GM12801 (cell line): ENCODE measurements at regions not wholly inside any gene's neighbourhood (a gene's known extent, or its start where the extent isn't known, plus 50 kb on each side); places are given as distances from the start of the nearest gene placed in this dataset.

Source experiments
- TF ChIP-seq, protein P1 (sequence below): IDR thresholded peaks from one replicate; pipeline ENCODE4 v1.5.1; 2011; ENCODE audit warnings: control low read depth; ENCODE audit not compliant: insufficient read length; ENCODE audit errors: extremely low read depth

DNA sequence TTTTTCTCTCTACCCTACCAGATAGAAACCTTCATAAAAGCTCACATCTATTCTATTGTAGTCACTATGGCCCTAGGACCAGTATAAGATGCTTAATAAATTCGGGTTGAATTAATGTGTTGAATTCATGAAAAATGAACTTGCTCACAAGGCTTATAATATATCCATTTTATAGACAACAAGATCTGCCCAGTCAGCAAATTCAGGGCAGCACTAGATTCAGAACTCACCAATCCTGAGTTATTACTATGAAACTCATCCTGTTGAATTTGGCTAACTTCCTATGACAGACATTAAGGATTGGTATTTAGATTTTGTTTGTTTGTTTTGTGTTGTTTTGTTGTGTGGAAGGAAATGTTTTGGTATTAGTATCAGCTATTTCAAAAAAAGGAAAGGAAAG, 143.6 kb upstream of the CCNG1 start:
- TF ChIP-seq, protein P1, sequence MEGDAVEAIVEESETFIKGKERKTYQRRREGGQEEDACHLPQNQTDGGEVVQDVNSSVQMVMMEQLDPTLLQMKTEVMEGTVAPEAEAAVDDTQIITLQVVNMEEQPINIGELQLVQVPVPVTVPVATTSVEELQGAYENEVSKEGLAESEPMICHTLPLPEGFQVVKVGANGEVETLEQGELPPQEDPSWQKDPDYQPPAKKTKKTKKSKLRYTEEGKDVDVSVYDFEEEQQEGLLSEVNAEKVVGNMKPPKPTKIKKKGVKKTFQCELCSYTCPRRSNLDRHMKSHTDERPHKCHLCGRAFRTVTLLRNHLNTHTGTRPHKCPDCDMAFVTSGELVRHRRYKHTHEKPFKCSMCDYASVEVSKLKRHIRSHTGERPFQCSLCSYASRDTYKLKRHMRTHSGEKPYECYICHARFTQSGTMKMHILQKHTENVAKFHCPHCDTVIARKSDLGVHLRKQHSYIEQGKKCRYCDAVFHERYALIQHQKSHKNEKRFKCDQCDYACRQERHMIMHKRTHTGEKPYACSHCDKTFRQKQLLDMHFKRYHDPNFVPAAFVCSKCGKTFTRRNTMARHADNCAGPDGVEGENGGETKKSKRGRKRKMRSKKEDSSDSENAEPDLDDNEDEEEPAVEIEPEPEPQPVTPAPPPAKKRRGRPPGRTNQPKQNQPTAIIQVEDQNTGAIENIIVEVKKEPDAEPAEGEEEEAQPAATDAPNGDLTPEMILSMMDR: no peak

DNA sequence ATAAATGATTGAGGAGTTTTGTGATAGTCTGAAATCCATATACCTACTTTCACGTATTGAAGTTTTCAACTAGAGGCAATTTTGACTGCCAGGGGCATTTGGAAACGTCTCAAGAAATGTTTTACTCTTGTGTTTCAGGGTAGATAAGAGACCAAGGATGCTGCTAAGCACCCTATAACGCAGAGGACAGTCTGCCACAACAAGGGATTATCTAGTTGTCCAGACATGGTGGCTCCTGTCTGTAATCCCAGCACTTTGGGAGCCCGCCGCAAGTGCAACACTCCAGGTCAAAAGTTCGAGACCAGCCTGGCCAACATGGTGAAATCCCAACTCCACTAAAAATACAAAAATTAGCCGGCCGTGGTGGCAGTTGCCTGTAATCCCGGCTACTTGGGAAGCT, 133.7 kb upstream of the CCNG1 start:
- TF ChIP-seq, protein P1: no peak

DNA sequence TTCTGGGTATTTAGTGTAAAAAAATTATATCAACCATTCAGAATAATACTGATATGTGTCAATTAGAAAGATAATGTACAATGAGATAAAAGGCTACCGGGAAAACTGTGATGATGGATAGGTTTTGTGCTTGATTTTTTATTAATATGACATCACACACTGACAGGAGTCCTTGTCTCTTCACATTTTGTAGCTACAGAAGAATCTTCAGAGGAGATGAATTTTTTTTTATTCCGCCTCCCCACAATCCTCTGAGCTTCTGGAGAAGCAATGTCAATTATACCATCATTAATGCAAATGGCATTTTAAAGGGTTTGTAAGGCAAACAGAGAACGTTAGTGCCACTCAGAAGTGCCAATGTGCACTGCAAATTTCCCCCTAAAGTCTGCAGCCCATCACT, 131.7 kb upstream of the CCNG1 start:
- TF ChIP-seq, protein P1: no peak

DNA sequence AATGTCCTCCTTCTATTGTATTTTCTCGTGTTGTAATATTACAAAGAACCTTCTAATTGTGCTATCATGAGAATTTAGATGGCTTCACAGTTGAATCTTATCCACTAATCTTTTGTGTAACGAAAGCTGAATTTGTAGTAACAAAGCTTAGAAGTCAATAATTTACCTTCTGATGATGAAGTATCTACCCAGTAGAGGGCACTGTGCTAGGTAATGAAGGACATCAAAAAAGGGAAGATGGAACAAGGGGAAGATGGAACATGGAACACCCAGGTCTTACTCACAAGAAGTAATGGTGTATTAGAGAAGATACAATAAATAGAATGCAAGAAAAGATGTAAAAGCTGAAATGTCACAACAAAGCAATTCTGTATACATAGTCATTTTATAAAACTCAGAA, 131.0 kb upstream of the CCNG1 start:
- TF ChIP-seq, protein P1: no peak

DNA sequence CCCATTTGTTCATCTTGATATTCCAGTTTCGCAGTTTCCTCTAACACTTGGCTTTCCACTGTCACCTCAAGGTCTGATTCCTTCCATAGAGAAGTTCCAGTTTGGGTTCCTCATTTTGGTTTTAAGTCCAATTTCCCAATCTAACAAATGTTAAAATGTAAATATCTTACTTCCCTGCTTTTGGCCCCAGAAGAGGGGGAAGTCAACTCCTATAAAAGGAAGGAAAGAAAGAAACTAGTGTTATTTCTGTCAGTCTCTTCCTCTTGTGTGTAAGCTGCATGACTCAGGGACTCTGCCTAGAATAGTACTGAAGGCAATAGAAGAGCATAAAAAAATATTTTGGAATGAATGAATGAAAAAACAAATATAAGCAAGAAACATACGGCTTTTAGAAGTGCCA, 127.5 kb upstream of the CCNG1 start:
- TF ChIP-seq, protein P1: no peak

DNA sequence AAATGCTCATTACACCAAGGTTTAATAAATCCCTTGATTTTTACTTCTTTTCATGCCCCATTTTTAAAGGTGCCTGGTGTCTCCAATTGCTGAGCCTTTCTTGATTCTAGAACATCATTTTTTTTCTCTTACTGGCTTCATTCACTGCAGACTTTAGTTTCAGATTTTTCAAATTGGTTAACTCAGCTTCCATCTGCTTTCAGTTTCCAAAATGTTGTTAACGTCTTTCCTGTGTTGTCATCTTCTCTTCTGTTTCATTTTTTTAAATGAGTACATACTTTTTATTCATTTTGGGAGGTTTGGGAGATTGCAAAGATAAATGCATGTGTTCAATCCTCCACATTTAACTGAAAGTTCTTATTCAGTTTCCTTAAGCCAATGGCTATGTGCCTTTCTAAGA, 126.4 kb upstream of the CCNG1 start:
- TF ChIP-seq, protein P1: no peak

DNA sequence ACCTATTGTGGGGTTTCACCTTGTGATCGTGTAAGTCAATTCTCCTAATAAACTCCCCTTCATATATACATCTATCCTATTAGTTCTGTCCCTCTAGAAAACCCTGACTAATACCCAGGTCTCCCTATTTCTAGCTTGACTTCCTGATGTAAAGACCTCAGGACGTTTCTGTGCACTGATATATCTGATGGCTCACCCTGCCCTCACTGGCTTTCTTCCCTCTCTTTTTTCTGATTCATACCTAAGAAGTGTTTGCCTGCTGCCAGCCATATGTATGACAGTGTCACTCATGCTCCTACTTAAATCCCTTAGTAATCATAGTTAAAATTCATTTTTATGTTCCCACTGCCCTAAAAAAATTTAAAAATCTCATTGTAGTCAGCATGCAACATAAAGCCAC, 124.8 kb upstream of the CCNG1 start:
- TF ChIP-seq, protein P1: no peak

DNA sequence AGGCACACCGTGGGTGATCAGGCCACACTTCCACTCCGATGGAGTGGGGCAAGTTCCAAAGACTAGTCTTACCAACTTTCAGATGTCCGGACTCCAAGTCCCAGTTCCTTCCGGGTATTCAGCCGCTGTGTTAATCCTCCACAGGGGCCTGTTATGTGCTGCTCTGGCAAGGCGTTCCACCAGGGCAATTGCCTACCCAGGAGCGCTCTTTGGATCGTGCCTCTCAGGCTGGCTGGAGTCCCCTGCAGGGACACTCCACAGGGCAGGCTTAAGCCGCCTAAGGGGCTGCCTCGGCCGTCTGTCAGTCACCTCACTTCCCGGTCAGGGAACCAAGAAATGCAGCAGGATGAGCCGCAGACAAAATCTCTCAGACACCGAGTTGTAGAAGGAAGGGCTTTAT, 118.7 kb upstream of the CCNG1 start:
- TF ChIP-seq, protein P1: no peak
